ENCODE measurements at regions not wholly inside any gene's neighbourhood (a gene's known extent, or its start where the extent isn't known, plus 50 kb on each side); places are given as distances from the start of the nearest gene placed in this dataset.

- intact Hi-C loops (cut with DNase I) = no loop called here
- no peak for DNase-seq (ENCODE audit: low spot score)
Observed at GRCh38 chr5:124918618-124919017, 172.2 kb upstream of the ZNF608 start.

- intact Hi-C loops (cut with DNase I) = no loop called here
- no peak for DNase-seq (ENCODE audit: low spot score)
Observed at GRCh38 chr5:124919076-124919475, 172.6 kb upstream of the ZNF608 start.

GRCh38 chr5:124919747-124920525 is 173.5 kb upstream of the ZNF608 start:
- DNase-seq (ENCODE audit: low spot score) = no peak
- intact Hi-C loops (cut with DNase I) = no loop called here

- intact Hi-C loops (cut with DNase I) = no loop called here
- DNase-seq (ENCODE audit: low spot score) = no peak
Observed at GRCh38 chr5:124920909-124921666, 174.6 kb upstream of the ZNF608 start.

GRCh38 chr5:124921694-124922093 is 175.3 kb upstream of the ZNF608 start:
- intact Hi-C loops (cut with DNase I) = no loop called here
- DNase-seq (ENCODE audit: low spot score) = no peak

- DNase-seq (ENCODE audit: low spot score) = no peak
- intact Hi-C loops (cut with DNase I) = no loop called here
Observed at GRCh38 chr5:124922255-124922975, 176.0 kb upstream of the ZNF608 start.

GRCh38 chr5:124923131-124923530 is 176.7 kb upstream of the ZNF608 start:
- intact Hi-C loops (cut with DNase I) = no loop called here
- no peak for DNase-seq (ENCODE audit: low spot score)

GRCh38 chr5:124924729-124925128 is 178.3 kb upstream of the ZNF608 start:
- no peak for DNase-seq (ENCODE audit: low spot score)
- intact Hi-C loops (cut with DNase I) = no loop called here

- DNase-seq (ENCODE audit: low spot score) = no peak
- intact Hi-C loops (cut with DNase I) = no loop called here
Observed at GRCh38 chr5:124927735-124928134, 181.3 kb upstream of the ZNF608 start.

GRCh38 chr5:124929000-124929399 is 182.6 kb upstream of the ZNF608 start:
- DNase-seq (ENCODE audit: low spot score) = no peak
- intact Hi-C loops (cut with DNase I) = no loop called here

- intact Hi-C loops (cut with DNase I) = no loop called here
- DNase-seq (ENCODE audit: low spot score) = no peak
Observed at GRCh38 chr5:124932791-124933600, 186.6 kb upstream of the ZNF608 start.

- no peak for DNase-seq (ENCODE audit: low spot score)
- intact Hi-C loops (cut with DNase I) = no loop called here
Observed at GRCh38 chr5:124935065-124935464, 188.6 kb upstream of the ZNF608 start.

- no peak for DNase-seq (ENCODE audit: low spot score)
- intact Hi-C loops (cut with DNase I) = no loop called here
Observed at GRCh38 chr5:124936626-124936933, 190.1 kb upstream of the ZNF608 start.

- intact Hi-C loops (cut with DNase I) = no loop called here
- no peak for DNase-seq (ENCODE audit: low spot score)
Observed at GRCh38 chr5:124941051-124942049, 194.9 kb upstream of the ZNF608 start.

GRCh38 chr5:124948062-124948753 is 201.8 kb upstream of the ZNF608 start:
- intact Hi-C loops (cut with DNase I) = loop anchor here (5.0 kb wide), 1 partner anchor 41 kb away; no protein-coding TSS in a partner anchor
- no peak for DNase-seq (ENCODE audit: low spot score)

GRCh38 chr5:124948754-124949275 is 202.4 kb upstream of the ZNF608 start:
- DNase-seq (ENCODE audit: low spot score) = no peak
- intact Hi-C loops (cut with DNase I) = loop anchor here (5.0 kb wide), 1 partner anchor 42 kb away; no protein-coding TSS in a partner anchor

GRCh38 chr5:124949862-124950261 is 203.4 kb upstream of the ZNF608 start:
- DNase-seq (ENCODE audit: low spot score) = no peak

GRCh38 chr5:124951105-124951504 is 204.7 kb upstream of the ZNF608 start:
- DNase-seq (ENCODE audit: low spot score) = no peak
- intact Hi-C loops (cut with DNase I) = no loop called here

More at GRCh38 chr5:124949862-124950261, 203.4 kb upstream of the ZNF608 start:
- intact Hi-C loops (cut with DNase I) = loop anchor here (5.0 kb wide), 1 partner anchor 43 kb away; no protein-coding TSS in a partner anchor
